Muscle layer of colon (tissue), 2 donors: ENCODE measurements at regions not wholly inside any gene's neighbourhood (a gene's known extent, or its start where the extent isn't known, plus 50 kb on each side); places are given as distances from the start of the nearest gene placed in this dataset.
"Not testable (repeated sequence)": the region's sequence is repeated elsewhere in the genome, so short reads cannot be mapped to it uniquely, and the experiment has no call there.

Experiments
- H3K27ac ChIP-seq: one replicate; pipeline ENCODE4 v1.7.0; 2013; ENCODE audit warnings: low read depth, mild to moderate bottlenecking, low read length, moderate library complexity
- H3K27me3 ChIP-seq, 2 donors: one replicate each; pipeline ENCODE4 v1.7.0; 2013; ENCODE audit warnings: low read length in 2 of 2, mild to moderate bottlenecking in 2 of 2; ENCODE audit not compliant: insufficient read depth in 2 of 2, control insufficient read depth in 1 of 2
- H3K36me3 ChIP-seq: one replicate; pipeline ENCODE4 v1.7.0; 2013; ENCODE audit warnings: mild to moderate bottlenecking, low read length; ENCODE audit not compliant: insufficient read depth
- H3K4me1 ChIP-seq: one replicate; pipeline ENCODE4 v1.7.0; 2013; ENCODE audit warnings: mild to moderate bottlenecking, low read length; ENCODE audit not compliant: insufficient read depth
- H3K4me3 ChIP-seq, 2 donors: one replicate each; pipeline ENCODE4 v1.7.0; 2013; ENCODE audit warnings: low read length in 2 of 2, low read depth in 1 of 2, mild to moderate bottlenecking in 1 of 2, moderate library complexity in 1 of 2
- H3K9ac ChIP-seq: one replicate; pipeline ENCODE4 v1.7.0; 2013; ENCODE audit warnings: low read length
- H3K9me3 ChIP-seq: one replicate; pipeline ENCODE4 v1.7.0; 2013; ENCODE audit warnings: mild to moderate bottlenecking, low read length
- donor health status: abdominal sarcoma.
- donor health status: Adenocarcinoma of cecum.

GRCh38 chr6:75031102-75031501 is 174.8 kb downstream of the COL12A1 start:
- H3K4me1 ChIP-seq, H3K27me3 ChIP-seq, H3K9me3 ChIP-seq, H3K9ac ChIP-seq, H3K27ac ChIP-seq, H3K36me3 ChIP-seq, H3K4me3 ChIP-seq: not testable (repeated sequence)

- no peaks in the 10 kb centered on the region for H3K27me3 ChIP-seq
Measured at GRCh38 chr6:75029333-75029732, 176.5 kb downstream of the COL12A1 start.

DNA sequence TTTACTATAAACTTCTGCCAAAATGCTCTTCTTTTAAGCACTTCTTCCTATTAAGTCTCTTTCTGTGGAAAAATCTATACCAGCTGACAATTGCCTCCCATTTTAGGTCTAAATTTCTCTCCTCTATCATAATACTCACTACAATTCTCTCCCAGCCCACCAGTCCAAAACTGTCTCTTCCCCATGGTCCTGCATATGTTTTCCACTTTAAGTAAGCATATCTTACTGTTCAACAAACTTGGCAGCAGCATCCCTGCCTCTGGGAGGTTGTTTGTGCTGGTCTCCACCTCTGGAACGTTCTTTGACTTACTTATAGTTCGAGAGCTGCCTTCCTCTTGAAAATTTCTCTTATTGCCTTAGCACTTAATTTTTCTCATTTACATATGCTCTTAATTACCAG is 180.5 kb downstream of the COL12A1 start:
- Histone ChIP-seq H3K27me3 (no peaks in the 10 kb centered on the region), H3K9ac (no peak overlapping the region), H3K36me3 (no peaks in the 10 kb centered on the region), H3K27ac (no peak overlapping the region), H3K4me3 (no peak overlapping the region), H3K9me3 (no peaks in the 10 kb centered on the region), H3K4me1 (peaks cover 5% of the 10 kb centered on the region)

More at GRCh38 chr6:75029333-75029732, 176.5 kb downstream of the COL12A1 start:
- Histone ChIP-seq H3K4me1 (peaks cover 4% of the 10 kb centered on the region), H3K27ac (no peak overlapping the region), H3K36me3 (no peaks in the 10 kb centered on the region), H3K4me3 (no peak overlapping the region), H3K9me3 (no peaks in the 10 kb centered on the region), H3K9ac (no peak overlapping the region)

DNA sequence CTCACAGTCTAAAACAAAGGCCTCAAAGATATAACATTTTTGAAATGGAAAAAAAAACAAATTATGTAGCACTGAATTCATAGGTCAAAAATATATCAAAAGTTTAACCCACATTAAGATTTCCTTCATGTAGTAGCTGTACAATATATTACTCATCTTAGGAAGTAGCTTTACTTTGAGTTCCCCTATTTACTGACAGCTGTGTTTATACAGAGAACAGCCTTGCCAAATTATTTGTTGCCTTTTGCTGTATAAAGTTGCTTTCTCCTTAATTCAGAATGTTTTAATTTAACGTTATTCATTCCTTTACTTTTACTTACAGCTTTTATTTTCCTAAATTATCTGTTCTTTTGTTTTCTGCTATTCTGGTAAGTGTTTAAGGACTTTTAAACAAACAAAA is 181.0 kb downstream of the COL12A1 start:
- H3K27me3 ChIP-seq = no peaks in the 10 kb centered on the region
- no peak overlapping the region for H3K4me3 ChIP-seq
- no peaks in the 10 kb centered on the region for H3K9me3 ChIP-seq
- H3K9ac ChIP-seq = no peak overlapping the region
- H3K36me3 ChIP-seq = no peaks in the 10 kb centered on the region
- no peak overlapping the region for H3K27ac ChIP-seq
- H3K4me1 ChIP-seq = peaks cover 8% of the 10 kb centered on the region

DNA sequence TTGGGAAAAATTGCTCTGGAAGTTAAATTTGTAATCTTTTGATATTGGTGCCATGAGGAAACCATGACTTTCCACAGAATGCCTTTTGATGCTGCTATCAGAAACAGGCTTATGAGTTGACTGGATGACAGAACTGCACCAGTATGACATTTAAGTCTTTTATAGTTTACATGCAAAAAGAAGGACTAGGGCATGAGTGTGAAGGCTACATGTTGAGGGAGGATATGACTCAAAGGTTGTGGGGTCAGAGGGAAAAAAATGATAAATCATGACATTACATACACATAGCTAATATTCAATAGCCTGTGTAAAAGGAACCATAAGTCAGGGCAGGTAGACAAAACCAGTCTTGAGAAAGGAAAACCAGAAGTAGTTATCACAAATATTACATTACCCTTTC is 182.2 kb downstream of the COL12A1 start:
- Histone ChIP-seq H3K36me3 (no peaks in the 10 kb centered on the region), H3K9ac (no peak overlapping the region), H3K27ac (no peak overlapping the region), H3K4me3 (no peak overlapping the region), H3K4me1 (peaks cover 8% of the 10 kb centered on the region), H3K9me3 (no peaks in the 10 kb centered on the region), H3K27me3 (no peaks in the 10 kb centered on the region)

- peaks cover 8% of the 10 kb centered on the region for H3K4me1 ChIP-seq
- no peaks in the 10 kb centered on the region for H3K36me3 ChIP-seq
- H3K9ac ChIP-seq = no peak overlapping the region
- no peak overlapping the region for H3K4me3 ChIP-seq
- no peaks in the 10 kb centered on the region for H3K9me3 ChIP-seq
- H3K27ac ChIP-seq = no peak overlapping the region
- no peaks in the 10 kb centered on the region for H3K27me3 ChIP-seq
Measured at GRCh38 chr6:75020971-75021370, 184.9 kb downstream of the COL12A1 start.

- Histone ChIP-seq H3K27me3 (no peaks in the 10 kb centered on the region), H3K4me1 (peaks cover 8% of the 10 kb centered on the region), H3K9ac (no peak overlapping the region), H3K36me3 (no peaks in the 10 kb centered on the region), H3K27ac (no peak overlapping the region), H3K4me3 (no peak overlapping the region), H3K9me3 (no peaks in the 10 kb centered on the region)
Measured at GRCh38 chr6:75020376-75020775, 185.5 kb downstream of the COL12A1 start.

- Histone ChIP-seq H3K27ac (no peak overlapping the region), H3K9ac (no peak overlapping the region), H3K36me3 (no peaks in the 10 kb centered on the region), H3K4me3 (no peak overlapping the region), H3K4me1 (no peaks in the 10 kb centered on the region), H3K9me3 (no peaks in the 10 kb centered on the region), H3K27me3 (no peaks in the 10 kb centered on the region)
Measured at GRCh38 chr6:75012018-75012417, 193.8 kb downstream of the COL12A1 start.

- H3K27me3 ChIP-seq, H3K9me3 ChIP-seq, H3K4me3 ChIP-seq, H3K9ac ChIP-seq, H3K27ac ChIP-seq, H3K4me1 ChIP-seq, H3K36me3 ChIP-seq: not testable (repeated sequence)
Measured at GRCh38 chr6:75003984-75004383, 201.9 kb downstream of the COL12A1 start.

GRCh38 chr6:74997646-74998045 is 208.2 kb downstream of the COL12A1 start:
- H3K9me3 ChIP-seq = no peaks in the 10 kb centered on the region
- H3K27ac ChIP-seq = no peak overlapping the region
- H3K4me1 ChIP-seq = no peaks in the 10 kb centered on the region
- H3K9ac ChIP-seq = no peak overlapping the region
- no peak overlapping the region for H3K4me3 ChIP-seq
- H3K36me3 ChIP-seq = no peaks in the 10 kb centered on the region
- no peaks in the 10 kb centered on the region for H3K27me3 ChIP-seq

DNA sequence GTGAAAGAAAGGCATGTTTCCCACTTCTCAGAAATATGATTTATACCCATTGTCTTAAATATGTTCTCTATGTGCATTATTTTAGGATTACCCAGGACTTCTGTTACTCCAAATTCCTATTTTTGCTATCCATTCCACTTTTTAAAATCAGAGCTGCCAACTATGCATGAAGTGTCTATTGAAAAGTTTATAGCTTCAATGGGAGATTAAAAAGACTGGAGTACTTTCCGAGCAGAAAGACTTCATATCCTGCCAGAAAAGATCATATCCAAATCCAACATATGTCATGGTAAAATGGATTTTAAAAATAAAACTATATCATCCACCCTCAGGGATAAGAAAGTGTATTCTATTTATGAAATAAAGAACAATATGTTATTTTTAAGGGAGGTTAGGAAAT is 212.7 kb downstream of the COL12A1 start:
- no peak overlapping the region for H3K9ac ChIP-seq
- H3K36me3 ChIP-seq = no peaks in the 10 kb centered on the region
- H3K4me3 ChIP-seq = no peak overlapping the region
- H3K27ac ChIP-seq = no peak overlapping the region
- H3K4me1 ChIP-seq = no peaks in the 10 kb centered on the region
- no peaks in the 10 kb centered on the region for H3K27me3 ChIP-seq
- H3K9me3 ChIP-seq = no peaks in the 10 kb centered on the region

DNA sequence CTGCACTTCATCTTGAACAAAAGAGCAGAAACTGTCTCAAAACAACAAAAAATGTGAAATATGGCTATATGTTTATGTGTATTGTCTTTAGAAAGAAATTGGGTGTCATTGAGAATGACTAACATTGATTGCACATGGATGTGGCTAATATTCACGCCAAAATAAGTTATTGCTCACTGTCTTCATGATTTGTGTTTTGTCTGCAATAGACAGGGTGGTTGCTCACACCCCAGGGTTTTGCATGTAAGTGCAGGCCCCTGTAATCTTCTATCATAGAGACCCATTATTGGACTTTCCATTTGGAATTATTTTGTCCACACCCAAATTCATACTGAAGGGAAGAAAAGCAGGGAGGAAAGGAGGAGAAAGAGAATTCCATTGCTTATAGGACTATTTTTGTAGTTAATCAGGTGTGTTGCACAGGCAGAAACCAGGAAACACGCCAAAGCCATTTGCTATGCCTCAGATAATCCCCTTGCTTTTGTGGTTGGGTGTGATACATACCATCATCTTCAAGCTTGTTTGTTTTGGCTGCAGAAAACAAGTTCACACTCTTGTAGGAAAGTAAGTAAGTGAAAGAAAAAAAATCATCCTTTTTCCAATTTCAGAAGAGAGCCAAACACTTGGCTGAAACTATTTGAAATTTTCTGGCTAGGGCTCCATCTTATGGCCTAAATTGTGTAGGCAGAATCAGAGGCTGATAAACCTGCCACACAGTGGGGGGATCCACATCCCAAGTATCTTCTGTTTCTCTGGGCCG is 214.1 kb downstream of the COL12A1 start:
- no peaks in the 10 kb centered on the region for H3K9me3 ChIP-seq
- H3K4me3 ChIP-seq = no peak overlapping the region
- no peak overlapping the region for H3K9ac ChIP-seq
- no peak overlapping the region for H3K27ac ChIP-seq
- H3K36me3 ChIP-seq = no peaks in the 10 kb centered on the region
- no peaks in the 10 kb centered on the region for H3K4me1 ChIP-seq
- no peaks in the 10 kb centered on the region for H3K27me3 ChIP-seq
